HepG2 (cell line): ENCODE measurements at regions not wholly inside any gene's neighbourhood (a gene's known extent, or its start where the extent isn't known, plus 50 kb on each side); places are given as distances from the start of the nearest gene placed in this dataset.
"Not testable (repeated sequence)": the region's sequence is repeated elsewhere in the genome, so short reads cannot be mapped to it uniquely, and the experiment has no call there.

Source experiments
- DPF2 ChIP-seq: sonication (generic); formaldehyde crosslinking; IDR thresholded peaks from 2 replicates; pipeline ENCODE4 v1.4.0; 2020; ENCODE audit warnings: mild to moderate bottlenecking, low read depth, missing genetic modification reagents, borderline replicate concordance
- FOXM1 ChIP-seq: sonication (generic); formaldehyde crosslinking; IDR thresholded peaks from 2 replicates; pipeline ENCODE4 v1.5.0; 2020; ENCODE audit warnings: missing genetic modification reagents
- POLR2AphosphoS5 ChIP-seq: IDR thresholded peaks from 2 replicates; pipeline ENCODE4 v1.6.1; 2012; ENCODE audit warnings: low read depth, low read length
- SMC3 ChIP-seq: IDR thresholded peaks from 2 replicates; pipeline ENCODE4 v1.6.1; 2011; ENCODE audit warnings: low read length, improper control_type of control experiment
- ZNF235 ChIP-seq: sonication (generic); formaldehyde crosslinking; IDR thresholded peaks from 2 replicates; pipeline ENCODE4 v1.8.1; 2023; ENCODE audit warnings: mild to moderate bottlenecking, missing genetic modification reagents, borderline replicate concordance
- ZNF550 ChIP-seq: sonication (generic); formaldehyde crosslinking; IDR thresholded peaks from 2 replicates; pipeline ENCODE4 v1.4.0; 2020; ENCODE audit warnings: mild to moderate bottlenecking, missing genetic modification reagents, borderline replicate concordance
- TF ChIP-seq, protein P1 (sequence below): sonication (generic); formaldehyde crosslinking; IDR thresholded peaks from 2 replicates; pipeline ENCODE4 v1.4.0; 2020; ENCODE audit warnings: missing genetic modification reagents, low read depth, mild to moderate bottlenecking, borderline replicate concordance
- TF ChIP-seq, protein P2 (sequence below): sonication (generic); formaldehyde crosslinking; IDR thresholded peaks from 2 replicates; pipeline ENCODE4 v1.5.0; 2020; ENCODE audit warnings: mild to moderate bottlenecking, missing genetic modification reagents, moderate library complexity
- TF ChIP-seq, protein P3 (sequence below): sonication (generic); formaldehyde crosslinking; IDR thresholded peaks from 2 replicates; pipeline ENCODE4 v1.4.0; 2020; ENCODE audit warnings: mild to moderate bottlenecking, low read depth, missing genetic modification reagents

DNA sequence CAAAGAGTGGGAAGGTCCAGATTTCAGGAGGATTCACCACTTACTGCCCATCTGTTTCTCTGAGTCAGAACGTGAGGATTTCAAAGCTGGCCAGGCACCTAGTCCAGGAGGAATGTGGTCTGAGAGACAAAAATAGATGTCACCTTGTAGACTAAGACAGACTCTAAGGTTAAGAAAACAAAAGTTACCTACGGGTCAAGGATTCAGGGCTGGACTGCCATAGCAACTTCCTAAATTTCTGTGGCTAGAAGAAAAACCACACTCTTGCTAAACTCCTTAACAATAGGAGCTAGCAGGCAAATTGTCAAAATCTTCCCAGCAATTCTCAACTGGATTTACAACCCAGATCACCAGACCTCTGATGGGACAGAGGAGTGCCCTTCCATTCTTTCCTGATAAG is 250.4 kb upstream of the NOTCH2NLA start:
- not testable (repeated sequence) for TF ChIP-seq ZNF550; DPF2 (CRISPR knock-in tag); POLR2AphosphoS5; SMC3; ZNF235 (CRISPR knock-in tag); FOXM1 (CRISPR knock-in tag)
- TF ChIP-seq, protein P1, sequence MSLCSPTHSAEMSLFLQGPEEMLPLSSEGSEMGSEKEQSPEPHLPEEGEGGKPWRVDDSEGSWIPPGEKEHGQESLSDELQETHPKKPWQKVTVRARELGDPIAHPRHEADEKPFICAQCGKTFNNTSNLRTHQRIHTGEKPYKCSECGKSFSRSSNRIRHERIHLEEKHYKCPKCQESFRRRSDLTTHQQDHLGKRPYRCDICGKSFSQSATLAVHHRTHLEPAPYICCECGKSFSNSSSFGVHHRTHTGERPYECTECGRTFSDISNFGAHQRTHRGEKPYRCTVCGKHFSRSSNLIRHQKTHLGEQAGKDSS (CRISPR knock-in tag), result not testable (repeated sequence)
- TF ChIP-seq, protein P2, sequence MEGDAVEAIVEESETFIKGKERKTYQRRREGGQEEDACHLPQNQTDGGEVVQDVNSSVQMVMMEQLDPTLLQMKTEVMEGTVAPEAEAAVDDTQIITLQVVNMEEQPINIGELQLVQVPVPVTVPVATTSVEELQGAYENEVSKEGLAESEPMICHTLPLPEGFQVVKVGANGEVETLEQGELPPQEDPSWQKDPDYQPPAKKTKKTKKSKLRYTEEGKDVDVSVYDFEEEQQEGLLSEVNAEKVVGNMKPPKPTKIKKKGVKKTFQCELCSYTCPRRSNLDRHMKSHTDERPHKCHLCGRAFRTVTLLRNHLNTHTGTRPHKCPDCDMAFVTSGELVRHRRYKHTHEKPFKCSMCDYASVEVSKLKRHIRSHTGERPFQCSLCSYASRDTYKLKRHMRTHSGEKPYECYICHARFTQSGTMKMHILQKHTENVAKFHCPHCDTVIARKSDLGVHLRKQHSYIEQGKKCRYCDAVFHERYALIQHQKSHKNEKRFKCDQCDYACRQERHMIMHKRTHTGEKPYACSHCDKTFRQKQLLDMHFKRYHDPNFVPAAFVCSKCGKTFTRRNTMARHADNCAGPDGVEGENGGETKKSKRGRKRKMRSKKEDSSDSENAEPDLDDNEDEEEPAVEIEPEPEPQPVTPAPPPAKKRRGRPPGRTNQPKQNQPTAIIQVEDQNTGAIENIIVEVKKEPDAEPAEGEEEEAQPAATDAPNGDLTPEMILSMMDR (CRISPR knock-in tag), result not testable (repeated sequence)
- TF ChIP-seq, protein P3, sequence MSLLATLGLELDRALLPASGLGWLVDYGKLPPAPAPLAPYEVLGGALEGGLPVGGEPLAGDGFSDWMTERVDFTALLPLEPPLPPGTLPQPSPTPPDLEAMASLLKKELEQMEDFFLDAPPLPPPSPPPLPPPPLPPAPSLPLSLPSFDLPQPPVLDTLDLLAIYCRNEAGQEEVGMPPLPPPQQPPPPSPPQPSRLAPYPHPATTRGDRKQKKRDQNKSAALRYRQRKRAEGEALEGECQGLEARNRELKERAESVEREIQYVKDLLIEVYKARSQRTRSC (CRISPR knock-in tag), result not testable (repeated sequence)
